PFSK-1 (cell line): ENCODE measurements at regions not wholly inside any gene's neighbourhood (a gene's known extent, or its start where the extent isn't known, plus 50 kb on each side); places are given as distances from the start of the nearest gene placed in this dataset.

ENCODE experiments used
- FOXP2 ChIP-seq: optimal IDR thresholded peaks from 2 replicates; pipeline ENCODE3; 2011; ENCODE audit warnings: borderline replicate concordance, control low read depth, inconsistent platforms; ENCODE audit not compliant: insufficient read depth; ENCODE audit errors: extremely low read length, extremely low read depth
- POLR2AphosphoS5 ChIP-seq: IDR thresholded peaks from 2 replicates; pipeline ENCODE4 v1.6.1; 2012; ENCODE audit warnings: low read depth, mild to moderate bottlenecking, control low read depth, low read length, moderate library complexity
- SIN3A ChIP-seq: IDR thresholded peaks from 2 replicates; pipeline ENCODE4 v1.6.1; 2012; ENCODE audit warnings: mild to moderate bottlenecking, low read length, moderate library complexity, borderline replicate concordance; ENCODE audit not compliant: insufficient read depth
- TAF1 ChIP-seq: IDR thresholded peaks from 2 replicates; pipeline ENCODE4 v1.6.1; 2012; ENCODE audit warnings: low read length, control low read depth, borderline replicate concordance; ENCODE audit not compliant: insufficient read depth
- TF ChIP-seq, protein P1 (sequence below), 2 experiments: IDR thresholded peaks; 2 replicates each; pipeline versions ENCODE4 v1.6.1 to v1.8.0; 2011 to 2012; ENCODE audit warnings: low read depth in 2 of 2, low read length in 2 of 2, control low read depth in 1 of 2, inconsistent platforms in 1 of 2, mild to moderate bottlenecking in 1 of 2, moderate library complexity in 1 of 2; ENCODE audit not compliant: insufficient read depth in 1 of 2

GRCh38 chr3:127061641-127062040 is 78.7 kb downstream of the PLXNA1 start:
- TF ChIP-seq POLR2AphosphoS5 (no peak), FOXP2 (no peak), SIN3A (no peak), TAF1 (no peak)
- TF ChIP-seq, protein P1, sequence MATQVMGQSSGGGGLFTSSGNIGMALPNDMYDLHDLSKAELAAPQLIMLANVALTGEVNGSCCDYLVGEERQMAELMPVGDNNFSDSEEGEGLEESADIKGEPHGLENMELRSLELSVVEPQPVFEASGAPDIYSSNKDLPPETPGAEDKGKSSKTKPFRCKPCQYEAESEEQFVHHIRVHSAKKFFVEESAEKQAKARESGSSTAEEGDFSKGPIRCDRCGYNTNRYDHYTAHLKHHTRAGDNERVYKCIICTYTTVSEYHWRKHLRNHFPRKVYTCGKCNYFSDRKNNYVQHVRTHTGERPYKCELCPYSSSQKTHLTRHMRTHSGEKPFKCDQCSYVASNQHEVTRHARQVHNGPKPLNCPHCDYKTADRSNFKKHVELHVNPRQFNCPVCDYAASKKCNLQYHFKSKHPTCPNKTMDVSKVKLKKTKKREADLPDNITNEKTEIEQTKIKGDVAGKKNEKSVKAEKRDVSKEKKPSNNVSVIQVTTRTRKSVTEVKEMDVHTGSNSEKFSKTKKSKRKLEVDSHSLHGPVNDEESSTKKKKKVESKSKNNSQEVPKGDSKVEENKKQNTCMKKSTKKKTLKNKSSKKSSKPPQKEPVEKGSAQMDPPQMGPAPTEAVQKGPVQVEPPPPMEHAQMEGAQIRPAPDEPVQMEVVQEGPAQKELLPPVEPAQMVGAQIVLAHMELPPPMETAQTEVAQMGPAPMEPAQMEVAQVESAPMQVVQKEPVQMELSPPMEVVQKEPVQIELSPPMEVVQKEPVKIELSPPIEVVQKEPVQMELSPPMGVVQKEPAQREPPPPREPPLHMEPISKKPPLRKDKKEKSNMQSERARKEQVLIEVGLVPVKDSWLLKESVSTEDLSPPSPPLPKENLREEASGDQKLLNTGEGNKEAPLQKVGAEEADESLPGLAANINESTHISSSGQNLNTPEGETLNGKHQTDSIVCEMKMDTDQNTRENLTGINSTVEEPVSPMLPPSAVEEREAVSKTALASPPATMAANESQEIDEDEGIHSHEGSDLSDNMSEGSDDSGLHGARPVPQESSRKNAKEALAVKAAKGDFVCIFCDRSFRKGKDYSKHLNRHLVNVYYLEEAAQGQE (IDR thresholded peaks at IDR 0.05; ENCODE audit: insufficient read depth in 1 of 2, low read depth in 2 of 2, low read length in 2 of 2): no peak

GRCh38 chr3:127062926-127063325 is 80.0 kb downstream of the PLXNA1 start:
- TF ChIP-seq FOXP2: no peak
- TF ChIP-seq POLR2AphosphoS5: no peak
- TF ChIP-seq, protein P1 (IDR thresholded peaks at IDR 0.05; ENCODE audit: insufficient read depth in 1 of 2, low read depth in 2 of 2, low read length in 2 of 2): no peak
- no peak for TF ChIP-seq TAF1
- no peak for TF ChIP-seq SIN3A

GRCh38 chr3:127063916-127064315 is 81.0 kb downstream of the PLXNA1 start:
- TF ChIP-seq FOXP2 (no peak), TAF1 (no peak), SIN3A (no peak), POLR2AphosphoS5 (no peak)
- TF ChIP-seq, protein P1 (IDR thresholded peaks at IDR 0.05; ENCODE audit: insufficient read depth in 1 of 2, low read depth in 2 of 2, low read length in 2 of 2): no peak

- no peak for TF ChIP-seq POLR2AphosphoS5
- no peak for TF ChIP-seq TAF1
- TF ChIP-seq, protein P1 (IDR thresholded peaks at IDR 0.05; ENCODE audit: insufficient read depth in 1 of 2, low read depth in 2 of 2, low read length in 2 of 2): no peak
- TF ChIP-seq FOXP2: no peak
- TF ChIP-seq SIN3A: no peak
These were observed 81.6 kb downstream of the PLXNA1 start for GRCh38 chr3:127064391-127065137.

DNA sequence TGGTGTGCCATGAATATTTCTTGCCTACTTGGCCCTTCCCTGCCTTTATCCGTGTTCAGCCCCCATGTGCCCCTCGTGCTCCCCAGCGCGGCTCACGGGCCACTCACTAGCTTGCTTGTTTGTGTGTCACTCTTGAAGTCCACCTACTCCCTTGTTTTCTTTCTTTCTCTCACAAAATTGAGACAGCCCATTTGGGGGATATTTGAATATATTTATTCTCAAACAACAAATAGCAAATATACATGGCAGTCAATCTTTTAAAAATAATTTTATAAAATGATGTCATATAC is 82.2 kb downstream of the PLXNA1 start:
- TF ChIP-seq POLR2AphosphoS5 (no peak), TAF1 (no peak), FOXP2 (no peak), SIN3A (no peak)
- TF ChIP-seq, protein P1 (IDR thresholded peaks at IDR 0.05; ENCODE audit: insufficient read depth in 1 of 2, low read depth in 2 of 2, low read length in 2 of 2): no peak
